Epithelial cell of esophagus (primary cell): ENCODE measurements at regions not wholly inside any gene's neighbourhood (a gene's known extent, or its start where the extent isn't known, plus 50 kb on each side); places are given as distances from the start of the nearest gene placed in this dataset.

Experiments used
- DNase-seq: peaks from one replicate; pipeline ENCODE4 v3.0.0; 2010; ENCODE audit warnings: low read depth
- H3K4me3 ChIP-seq: 2 replicates; pipeline ENCODE4 v1.5.1; 2011; ENCODE audit warnings: mild to moderate bottlenecking, low read length, control low read depth
- CTCF ChIP-seq: IDR thresholded peaks from 2 replicates; pipeline ENCODE4 v1.5.1; 2011; ENCODE audit warnings: low read depth, mild to moderate bottlenecking, low read length, control low read depth, inconsistent platforms; ENCODE audit not compliant: insufficient read depth; ENCODE audit errors: missing control alignments

GRCh38 chr9:24127519-24127918 is 301.5 kb upstream of the ELAVL2 start:
- H3K4me3 ChIP-seq: no peak overlapping the region
- no peak for TF ChIP-seq CTCF
- DNase-seq: no peak

GRCh38 chr9:24118190-24118589 is 292.1 kb upstream of the ELAVL2 start:
- DNase-seq: peak; percentile 1
- H3K4me3 ChIP-seq: no peak overlapping the region
- TF ChIP-seq CTCF: no peak

GRCh38 chr9:24096756-24097155 is 270.7 kb upstream of the ELAVL2 start:
- no peak for TF ChIP-seq CTCF
- no peak overlapping the region for H3K4me3 ChIP-seq
- DNase-seq: no peak

GRCh38 chr9:24095246-24095645 is 269.2 kb upstream of the ELAVL2 start:
- DNase-seq: no peak
- H3K4me3 ChIP-seq: no peak overlapping the region
- no peak for TF ChIP-seq CTCF

- no peak overlapping the region for H3K4me3 ChIP-seq
- TF ChIP-seq CTCF: no peak
- DNase-seq: no peak
These were observed 264.5 kb upstream of the ELAVL2 start for GRCh38 chr9:24090566-24090965.

- H3K4me3 ChIP-seq: no peak overlapping the region
- TF ChIP-seq CTCF: no peak
- no peak for DNase-seq
These were observed 247.6 kb upstream of the ELAVL2 start for GRCh38 chr9:24073666-24074065.

GRCh38 chr9:24073007-24073592 is 247.1 kb upstream of the ELAVL2 start:
- H3K4me3 ChIP-seq: no peak overlapping the region
- DNase-seq: no peak
- no peak for TF ChIP-seq CTCF
